ENCODE measurements at regions not wholly inside any gene's neighbourhood (a gene's known extent, or its start where the extent isn't known, plus 50 kb on each side); places are given as distances from the start of the nearest gene placed in this dataset.
A peak's percentile ranks its signal among the peaks of the same experiment; 100 is the strongest.
"Not testable (repeated sequence)": the region's sequence is repeated elsewhere in the genome, so short reads cannot be mapped to it uniquely, and the experiment has no call there.

DNA sequence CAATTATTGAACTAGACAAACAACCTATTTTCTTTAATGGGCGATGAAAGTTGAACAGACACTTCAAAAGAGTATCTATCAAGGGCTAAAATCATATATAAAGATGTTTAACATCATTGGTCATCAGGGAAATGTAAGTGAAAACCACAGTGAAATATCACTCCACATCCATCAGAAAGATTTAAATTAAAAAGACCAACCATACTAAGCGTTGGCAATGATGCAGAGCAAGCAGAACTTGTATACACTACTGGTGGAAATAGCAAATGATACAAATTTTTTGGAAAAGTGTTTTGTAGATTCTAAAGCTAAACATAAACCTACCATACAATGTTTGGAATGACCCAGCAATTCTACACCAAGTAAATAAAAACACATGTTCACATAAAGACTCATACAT, 65.9 kb upstream of the THBS1 start:
- Mint-ChIP-seq H3K36me3 (ENCODE audit: low read depth) (no peaks in the 10 kb centered on the region), H3K27ac (no peak overlapping the region), H3K27me3 (ENCODE audit: low read depth) (peaks cover 3% of the 10 kb centered on the region), H3K4me3 (no peak overlapping the region), H3K4me1 (peaks cover 26% of the 10 kb centered on the region), H3K9me3 (peaks cover 20% of the 10 kb centered on the region)
- no peak for TF ChIP-seq CTCF (IDR thresholded peaks at IDR 0.05; ENCODE audit: unreplicated experiment in 3 of 3)

- Mint-ChIP-seq H3K36me3 (ENCODE audit: low read depth) (no peaks in the 10 kb centered on the region), H3K9me3 (peaks cover 20% of the 10 kb centered on the region), H3K27ac (no peak overlapping the region), H3K27me3 (ENCODE audit: low read depth) (peaks cover 3% of the 10 kb centered on the region), H3K4me1 (peaks cover 25% of the 10 kb centered on the region), H3K4me3 (no peak overlapping the region)
- TF ChIP-seq CTCF (IDR thresholded peaks at IDR 0.05; ENCODE audit: unreplicated experiment in 3 of 3): no peak
Measured at GRCh38 chr15:39515765-39516164, 65.1 kb upstream of the THBS1 start.

DNA sequence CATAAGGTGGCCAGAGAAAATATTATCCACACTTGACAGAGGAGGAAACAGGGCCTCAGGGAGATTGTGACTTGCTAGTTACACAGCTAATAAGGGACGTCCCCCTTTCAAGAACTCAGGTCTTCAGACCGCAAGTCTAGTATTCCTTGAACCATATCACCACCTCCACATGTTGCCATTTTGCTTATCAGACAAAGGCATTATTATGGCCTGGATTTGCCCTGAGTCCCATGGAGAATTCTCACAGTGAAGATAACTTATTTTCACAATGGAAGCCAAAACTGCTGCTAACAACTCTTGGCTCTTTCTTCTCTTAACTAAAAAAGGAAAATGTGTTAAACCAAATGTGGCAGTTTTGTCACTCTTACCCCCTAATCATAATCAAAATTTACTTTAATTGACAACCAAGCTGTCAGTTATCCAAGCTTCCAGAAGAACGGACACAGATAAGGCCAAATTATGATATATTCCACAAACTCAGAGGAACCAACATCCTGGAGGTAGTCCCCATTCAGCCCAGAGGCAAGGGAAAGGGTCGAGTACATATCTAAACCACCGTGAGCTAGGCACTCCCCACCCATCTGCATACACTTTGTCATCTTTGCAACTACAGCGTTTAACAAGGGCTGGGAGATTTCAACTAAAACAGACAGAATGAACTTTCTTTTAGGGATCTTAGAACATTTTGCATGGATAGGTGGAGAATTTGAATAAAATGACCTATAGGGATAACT, 63.6 kb upstream of the THBS1 start:
- Mint-ChIP-seq H3K4me3 (no peak overlapping the region), H3K4me1 (peaks cover 10% of the 10 kb centered on the region), H3K36me3 (ENCODE audit: low read depth) (no peaks in the 10 kb centered on the region), H3K27ac (no peak overlapping the region), H3K27me3 (ENCODE audit: low read depth) (peaks cover 5% of the 10 kb centered on the region), H3K9me3 (peaks cover 23% of the 10 kb centered on the region)
- TF ChIP-seq CTCF (IDR thresholded peaks at IDR 0.05; ENCODE audit: unreplicated experiment in 3 of 3): no peak

DNA sequence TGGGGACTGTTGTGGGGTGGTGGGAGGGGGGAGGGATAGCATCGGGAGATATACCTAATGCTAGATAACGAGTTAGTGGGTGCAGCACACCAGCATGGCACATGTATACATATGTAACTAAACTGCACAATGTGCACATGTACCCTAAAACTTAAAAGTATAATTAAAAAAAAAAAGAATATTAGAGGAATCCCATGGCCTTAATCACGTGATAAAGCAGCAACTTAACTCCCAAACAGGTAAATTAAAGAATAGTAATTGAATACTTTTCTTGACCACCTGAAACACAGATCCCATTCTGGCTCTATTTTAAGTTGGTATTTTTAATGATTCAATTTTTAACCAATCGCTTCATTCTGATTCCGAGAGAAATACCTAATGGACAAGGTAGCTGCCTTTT, 56.9 kb upstream of the THBS1 start:
- H3K4me3 Mint-ChIP-seq, H3K27ac Mint-ChIP-seq, H3K9me3 Mint-ChIP-seq: not testable (repeated sequence)

GRCh38 chr15:39529457-39529856, 51.4 kb upstream of the THBS1 start:
- Mint-ChIP-seq H3K27me3 (ENCODE audit: low read depth) (no peaks in the 10 kb centered on the region), H3K9me3 (peaks cover 2% of the 10 kb centered on the region), H3K36me3 (ENCODE audit: low read depth) (no peaks in the 10 kb centered on the region), H3K27ac (no peak overlapping the region), H3K4me3 (no peak overlapping the region), H3K4me1 (peaks cover 5% of the 10 kb centered on the region)
- no peak for TF ChIP-seq CTCF (IDR thresholded peaks at IDR 0.05; ENCODE audit: unreplicated experiment in 3 of 3)

More for the DNA sequence above, 56.9 kb upstream of the THBS1 start:
- H3K4me1 Mint-ChIP-seq; H3K36me3 Mint-ChIP-seq (ENCODE audit: low read depth); H3K27me3 Mint-ChIP-seq (ENCODE audit: low read depth): not testable (repeated sequence)

- Mint-ChIP-seq H3K27me3 (ENCODE audit: low read depth) (no peaks in the 10 kb centered on the region), H3K27ac (peak overlapping the region in 2 of 3 experiments; percentile 8 to 20), H3K4me3 (no peak overlapping the region), H3K36me3 (ENCODE audit: low read depth) (no peaks in the 10 kb centered on the region), H3K4me1 (peaks cover 5% of the 10 kb centered on the region), H3K9me3 (no peaks in the 10 kb centered on the region)
- no peak for TF ChIP-seq CTCF (IDR thresholded peaks at IDR 0.05; ENCODE audit: unreplicated experiment in 3 of 3)
Measured at GRCh38 chr15:39530480-39531342, 50.2 kb upstream of the THBS1 start.
